ENCODE measurements at regions not wholly inside any gene's neighbourhood (a gene's known extent, or its start where the extent isn't known, plus 50 kb on each side); places are given as distances from the start of the nearest gene placed in this dataset.

DNA sequence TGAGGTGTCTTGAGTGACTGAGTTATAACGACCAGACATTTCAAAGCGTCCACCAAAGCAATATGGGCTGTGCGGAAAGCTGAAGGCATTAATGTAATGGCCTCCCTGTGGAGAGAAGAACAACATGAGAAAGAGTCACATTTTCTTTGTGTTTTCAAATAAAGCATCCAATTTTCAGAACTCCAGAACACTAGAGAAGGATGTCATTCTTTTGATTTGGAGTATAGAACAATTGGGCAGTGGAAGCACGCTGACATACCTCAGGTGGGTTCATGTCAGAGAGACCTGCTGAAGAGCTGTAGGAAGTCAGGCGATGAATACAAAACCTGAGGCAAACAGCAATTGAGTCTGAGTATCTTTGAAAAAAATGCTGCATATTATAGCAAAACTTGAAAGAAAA, 556.5 kb downstream of the GABRG2 start:
- Histone ChIP-seq H3K27me3 (no peaks in the 10 kb centered on the region), H3K27ac (no peak overlapping the region), H3K9me3 (peaks cover 15 to 17% of the 10 kb centered on the region in 2 donors), H3K4me1 (no peaks in the 10 kb centered on the region), H3K36me3 (no peaks in the 10 kb centered on the region), H3K4me3 (no peak overlapping the region)
- no peak for DNase-seq (ENCODE audit: low spot score in 2 of 2)
- intact Hi-C loops (cut with DNase I; ENCODE audit: low total_unique reads), result no loop called here
- TF ChIP-seq POLR2AphosphoS5 (IDR thresholded peaks at IDR 0.05) (no peak), POLR2A (IDR thresholded peaks at IDR 0.05) (no peak)
- TF ChIP-seq, protein P1, sequence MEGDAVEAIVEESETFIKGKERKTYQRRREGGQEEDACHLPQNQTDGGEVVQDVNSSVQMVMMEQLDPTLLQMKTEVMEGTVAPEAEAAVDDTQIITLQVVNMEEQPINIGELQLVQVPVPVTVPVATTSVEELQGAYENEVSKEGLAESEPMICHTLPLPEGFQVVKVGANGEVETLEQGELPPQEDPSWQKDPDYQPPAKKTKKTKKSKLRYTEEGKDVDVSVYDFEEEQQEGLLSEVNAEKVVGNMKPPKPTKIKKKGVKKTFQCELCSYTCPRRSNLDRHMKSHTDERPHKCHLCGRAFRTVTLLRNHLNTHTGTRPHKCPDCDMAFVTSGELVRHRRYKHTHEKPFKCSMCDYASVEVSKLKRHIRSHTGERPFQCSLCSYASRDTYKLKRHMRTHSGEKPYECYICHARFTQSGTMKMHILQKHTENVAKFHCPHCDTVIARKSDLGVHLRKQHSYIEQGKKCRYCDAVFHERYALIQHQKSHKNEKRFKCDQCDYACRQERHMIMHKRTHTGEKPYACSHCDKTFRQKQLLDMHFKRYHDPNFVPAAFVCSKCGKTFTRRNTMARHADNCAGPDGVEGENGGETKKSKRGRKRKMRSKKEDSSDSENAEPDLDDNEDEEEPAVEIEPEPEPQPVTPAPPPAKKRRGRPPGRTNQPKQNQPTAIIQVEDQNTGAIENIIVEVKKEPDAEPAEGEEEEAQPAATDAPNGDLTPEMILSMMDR (IDR thresholded peaks at IDR 0.05), result no peak

DNA sequence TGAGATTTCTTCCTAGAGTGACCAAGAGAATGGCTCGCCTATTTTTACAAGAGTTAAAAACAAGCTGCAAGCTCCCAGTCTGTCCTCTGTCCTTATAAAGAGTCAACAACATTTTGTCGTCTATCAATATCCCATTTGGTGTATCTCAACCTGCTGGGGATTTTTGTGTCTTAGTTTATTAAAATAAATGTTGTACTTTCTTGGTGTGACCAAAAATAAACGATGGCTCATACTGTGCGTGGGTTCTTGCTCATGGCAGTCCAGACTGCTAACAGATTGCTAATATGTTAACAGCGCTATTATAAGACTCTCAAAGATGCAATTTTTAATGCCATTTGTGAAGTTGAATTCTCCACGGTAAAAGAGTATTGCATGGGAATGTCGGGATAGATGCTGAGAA, 569.9 kb downstream of the GABRG2 start:
- no peak for DNase-seq (ENCODE audit: low spot score in 2 of 2)
- Histone ChIP-seq H3K9me3 (peaks cover 17 to 22% of the 10 kb centered on the region in 2 donors), H3K4me1 (no peaks in the 10 kb centered on the region), H3K27me3 (no peaks in the 10 kb centered on the region), H3K4me3 (no peak overlapping the region), H3K36me3 (no peaks in the 10 kb centered on the region), H3K27ac (no peak overlapping the region)
- intact Hi-C loops (cut with DNase I; ENCODE audit: low total_unique reads), result no loop called here
- TF ChIP-seq POLR2AphosphoS5 (IDR thresholded peaks at IDR 0.05) (no peak), POLR2A (IDR thresholded peaks at IDR 0.05) (no peak)
- TF ChIP-seq, protein P1 (IDR thresholded peaks at IDR 0.05), result no peak

DNA sequence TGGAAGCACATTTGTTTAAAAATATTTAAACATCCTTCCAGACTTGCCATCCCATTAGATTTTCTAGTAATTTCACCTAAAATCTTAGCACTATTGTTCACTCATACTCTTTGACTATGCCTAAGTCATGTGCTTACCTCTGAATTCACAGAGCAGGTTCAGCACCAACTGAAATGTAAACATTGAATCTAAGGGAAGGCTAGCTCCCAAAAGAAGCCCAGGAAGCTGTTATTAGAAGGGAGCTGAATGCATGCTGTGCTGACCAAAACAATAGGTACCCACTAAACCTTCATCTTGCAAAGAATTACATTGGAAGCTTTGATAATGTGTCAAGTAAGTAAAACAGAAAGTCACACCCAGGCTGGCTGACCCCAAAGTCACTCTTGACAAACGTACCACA, 571.3 kb downstream of the GABRG2 start:
- H3K9me3 ChIP-seq, result peaks cover 13 to 14% of the 10 kb centered on the region in 2 donors
- no peak for DNase-seq (ENCODE audit: low spot score in 2 of 2)
- no peak for TF ChIP-seq POLR2AphosphoS5 (IDR thresholded peaks at IDR 0.05)
- TF ChIP-seq, protein P1 (IDR thresholded peaks at IDR 0.05), result no peak
- TF ChIP-seq POLR2A (IDR thresholded peaks at IDR 0.05), result no peak
- H3K27me3 ChIP-seq, result no peaks in the 10 kb centered on the region
- no peaks in the 10 kb centered on the region for H3K4me1 ChIP-seq
- no peak overlapping the region for H3K27ac ChIP-seq
- no peaks in the 10 kb centered on the region for H3K36me3 ChIP-seq
- no peak overlapping the region for H3K4me3 ChIP-seq
- intact Hi-C loops (cut with DNase I; ENCODE audit: low total_unique reads), result no loop called here

DNA sequence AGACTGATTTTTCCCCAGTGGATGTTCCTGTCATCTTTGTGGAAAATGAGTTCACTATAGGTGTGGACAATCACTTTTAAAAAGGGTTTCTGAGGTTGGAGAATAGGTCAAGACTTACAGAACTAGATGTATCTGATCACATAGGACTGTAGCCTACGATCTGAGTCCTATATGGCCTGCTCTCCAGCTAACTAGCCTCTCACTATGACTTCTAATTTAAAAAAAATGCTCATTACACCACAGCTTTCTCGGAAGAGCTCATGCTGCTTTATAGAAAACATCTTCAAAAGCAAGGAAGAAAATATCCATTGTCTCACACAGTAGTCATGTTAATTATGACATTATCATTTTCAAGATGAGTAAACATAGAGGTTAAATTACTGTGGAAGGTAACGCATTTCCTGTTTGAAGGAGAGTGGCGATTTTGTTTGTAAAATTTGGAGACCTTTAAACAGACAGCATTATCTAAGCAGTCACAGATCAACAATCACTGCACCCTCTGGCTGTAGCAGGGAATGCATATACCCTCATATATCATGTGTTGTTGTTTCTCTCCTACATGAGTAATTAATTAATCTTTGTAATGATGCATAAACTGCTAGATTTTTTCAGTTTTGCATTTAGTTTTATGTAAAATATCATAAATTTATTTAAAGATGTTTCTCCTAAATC, 573.7 kb downstream of the GABRG2 start:
- no peaks in the 10 kb centered on the region for H3K36me3 ChIP-seq
- H3K9me3 ChIP-seq, result no peaks in the 10 kb centered on the region
- no peaks in the 10 kb centered on the region for H3K27me3 ChIP-seq
- DNase-seq (ENCODE audit: low spot score in 2 of 2), result no peak
- no peak overlapping the region for H3K27ac ChIP-seq
- no peak for TF ChIP-seq POLR2A (IDR thresholded peaks at IDR 0.05)
- intact Hi-C loops (cut with DNase I; ENCODE audit: low total_unique reads), result no loop called here
- no peak overlapping the region for H3K4me3 ChIP-seq
- H3K4me1 ChIP-seq, result no peaks in the 10 kb centered on the region

DNA sequence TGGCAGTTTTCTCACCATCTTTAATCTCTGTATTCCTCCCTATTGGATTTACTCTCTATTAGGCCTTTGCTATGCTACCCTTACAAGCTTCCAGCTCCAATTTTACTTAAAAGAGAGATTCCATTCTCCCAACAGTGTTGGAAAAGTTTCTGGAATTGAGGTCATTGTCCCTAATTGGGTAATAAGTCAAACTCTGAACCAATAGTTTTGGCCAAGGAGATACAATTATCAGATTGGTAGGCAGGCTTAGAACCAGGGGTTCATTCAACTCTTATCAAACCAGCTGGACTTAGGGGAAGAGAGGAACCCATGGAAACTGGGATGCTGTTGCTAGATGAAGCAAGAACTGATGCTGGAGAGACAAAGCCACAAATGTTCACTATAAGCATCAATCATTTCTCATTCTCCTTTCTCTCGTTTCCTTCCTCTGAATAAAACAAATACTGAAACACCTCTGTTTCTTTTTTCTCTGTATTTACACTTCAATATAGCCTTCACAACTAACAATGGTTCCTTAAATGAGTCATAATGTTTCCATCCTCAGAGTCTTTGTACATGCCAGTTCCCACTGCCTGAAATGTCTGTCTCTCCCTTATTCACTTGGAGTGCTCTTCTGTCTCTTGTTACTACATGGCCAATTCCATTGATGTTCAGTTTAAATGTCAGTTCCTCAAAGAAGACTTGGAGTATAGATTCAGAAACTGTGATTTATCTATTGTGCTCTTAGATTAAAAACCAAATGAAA, 587.3 kb downstream of the GABRG2 start:
- Histone ChIP-seq H3K4me3 (no peak overlapping the region), H3K4me1 (no peaks in the 10 kb centered on the region), H3K9me3 (peaks cover 0 to 12% of the 10 kb centered on the region in 2 donors), H3K36me3 (no peaks in the 10 kb centered on the region), H3K27ac (no peak overlapping the region), H3K27me3 (no peaks in the 10 kb centered on the region)
- DNase-seq (ENCODE audit: low spot score in 2 of 2), result no peak
- intact Hi-C loops (cut with DNase I; ENCODE audit: low total_unique reads), result no loop called here
- TF ChIP-seq POLR2A (IDR thresholded peaks at IDR 0.05), result no peak
- no peak for TF ChIP-seq POLR2AphosphoS5 (IDR thresholded peaks at IDR 0.05)
- TF ChIP-seq, protein P1 (IDR thresholded peaks at IDR 0.05), result no peak

Measured in breast epithelium (tissue), 4 donors.